ENCODE measurements at regions not wholly inside any gene's neighbourhood (a gene's known extent, or its start where the extent isn't known, plus 50 kb on each side); places are given as distances from the start of the nearest gene placed in this dataset.

- DNase-seq (ENCODE audit: low read depth) = no peak
- no peak for TF ChIP-seq CTCF (conservative IDR thresholded peaks at IDR 0.05; ENCODE audit: low read depth, low read length)
Observed at GRCh38 chr7:136348542-136349192, 371.5 kb upstream of the MTPN start.

GRCh38 chr7:136348142-136348541 lies 371.0 kb upstream of the MTPN start:
- no peak for DNase-seq (ENCODE audit: low read depth)
- TF ChIP-seq CTCF (conservative IDR thresholded peaks at IDR 0.05; ENCODE audit: low read depth, low read length) = no peak
- no peak overlapping the region for H3K4me3 ChIP-seq (ENCODE audit: low read length)

More at GRCh38 chr7:136348542-136349192, 371.5 kb upstream of the MTPN start:
- H3K4me3 ChIP-seq (ENCODE audit: low read length) = no peak overlapping the region

GRCh38 chr7:136347488-136347887 lies 370.3 kb upstream of the MTPN start:
- TF ChIP-seq CTCF (conservative IDR thresholded peaks at IDR 0.05; ENCODE audit: low read depth, low read length) = no peak
- no peak for DNase-seq (ENCODE audit: low read depth)
- H3K4me3 ChIP-seq (ENCODE audit: low read length) = no peak overlapping the region

GRCh38 chr7:136342251-136342650 lies 365.1 kb upstream of the MTPN start:
- no peak overlapping the region for H3K4me3 ChIP-seq (ENCODE audit: low read length)
- DNase-seq (ENCODE audit: low read depth) = no peak
- TF ChIP-seq CTCF (conservative IDR thresholded peaks at IDR 0.05; ENCODE audit: low read depth, low read length) = no peak

GRCh38 chr7:136339464-136339863 lies 362.3 kb upstream of the MTPN start:
- H3K4me3 ChIP-seq (ENCODE audit: low read length) = no peak overlapping the region
- no peak for TF ChIP-seq CTCF (conservative IDR thresholded peaks at IDR 0.05; ENCODE audit: low read depth, low read length)
- DNase-seq (ENCODE audit: low read depth) = no peak

- DNase-seq (ENCODE audit: low read depth) = no peak
- H3K4me3 ChIP-seq (ENCODE audit: low read length) = no peak overlapping the region
- no peak for TF ChIP-seq CTCF (conservative IDR thresholded peaks at IDR 0.05; ENCODE audit: low read depth, low read length)
Observed at GRCh38 chr7:136336932-136337331, 359.8 kb upstream of the MTPN start.

- H3K4me3 ChIP-seq (ENCODE audit: low read length) = no peak overlapping the region
- TF ChIP-seq CTCF (conservative IDR thresholded peaks at IDR 0.05; ENCODE audit: low read depth, low read length) = no peak
- DNase-seq (ENCODE audit: low read depth) = no peak
Observed at GRCh38 chr7:136333636-136334035, 356.5 kb upstream of the MTPN start.
